Esophagus muscularis mucosa (tissue), 4 donors: ENCODE measurements at regions not wholly inside any gene's neighbourhood (a gene's known extent, or its start where the extent isn't known, plus 50 kb on each side); places are given as distances from the start of the nearest gene placed in this dataset.

Experiments used
- DNase-seq: peaks from one replicate; pipeline ENCODE4 v3.0.0-alpha.2; 2017; ENCODE audit errors: extremely low spot score
- H3K27ac ChIP-seq, 4 donors: fragments of 200-600 bp; sonication (generic); replicated peaks in 1 of 4; 1 replicate in 3 of 4; 2 replicates in 1 of 4; pipeline ENCODE4 v1.5.1; 2016 to 2019; ENCODE audit warnings: mild to moderate bottlenecking in 1 of 4
- H3K27me3 ChIP-seq, 4 donors: fragments of 200-600 bp; sonication (generic); one replicate each; pipeline versions ENCODE4 v1.5.1 to v1.6.0; 2016 to 2019
- H3K36me3 ChIP-seq, 4 donors: fragments of 200-600 bp; sonication (generic); one replicate each; pipeline ENCODE4 v1.5.1; 2016 to 2019
- H3K4me1 ChIP-seq, 4 donors: fragments of 200-600 bp; sonication (generic); one replicate each; pipeline ENCODE4 v1.5.1; 2016 to 2019
- H3K4me3 ChIP-seq, 4 donors: fragments of 200-600 bp; sonication (generic); 1 replicate in 2 of 4; 2 replicates in 2 of 4; pipeline ENCODE4 v1.5.1; 2016 to 2019; ENCODE audit warnings: mild to moderate bottlenecking in 4 of 4, moderate library complexity in 1 of 4
- H3K9me3 ChIP-seq, 4 donors: fragments of 200-600 bp; sonication (generic); 1 replicate in 3 of 4; 2 replicates in 1 of 4; pipeline ENCODE4 v1.5.1; 2016 to 2019
- EP300 ChIP-seq: sonication (generic); formaldehyde crosslinking; IDR thresholded peaks from one replicate; pipeline ENCODE4 v1.6.1; 2017; ENCODE audit warnings: antibody characterized with exemption
- POLR2A ChIP-seq: fragments of 450-650 bp; IDR thresholded peaks from one replicate; pipeline ENCODE4 v1.6.1; 2017; ENCODE audit warnings: antibody characterized with exemption, moderate library complexity, mild to moderate bottlenecking, low read depth
- POLR2AphosphoS5 ChIP-seq, 2 donors: sonication (generic); formaldehyde crosslinking; IDR thresholded peaks; one replicate each; pipeline ENCODE4 v1.6.1; 2017; ENCODE audit warnings: antibody characterized with exemption in 2 of 2
- WGBS: methylation state at CpG from one replicate; pipeline ENCODE4 v1.1.5; 2018; 5-methylcytosine and 5-hydroxymethylcytosine counted together
- intact Hi-C: fragments of 100-400 bp; cut with DNase I; formaldehyde crosslinking; loops from one replicate; pipeline ENCODE4 v1.15.1; 2023
- TF ChIP-seq, protein P1 (sequence below), 3 experiments: fragments of 200-600 bp in 2 of 3; fragments of 450-650 bp in 1 of 3; sonication (generic) in 2 of 3; IDR thresholded peaks; one replicate each; pipeline ENCODE4 v1.5.1; 2017 to 2019; ENCODE audit warnings: antibody characterized with exemption in 3 of 3, mild to moderate bottlenecking in 2 of 3, moderate library complexity in 1 of 3

DNA sequence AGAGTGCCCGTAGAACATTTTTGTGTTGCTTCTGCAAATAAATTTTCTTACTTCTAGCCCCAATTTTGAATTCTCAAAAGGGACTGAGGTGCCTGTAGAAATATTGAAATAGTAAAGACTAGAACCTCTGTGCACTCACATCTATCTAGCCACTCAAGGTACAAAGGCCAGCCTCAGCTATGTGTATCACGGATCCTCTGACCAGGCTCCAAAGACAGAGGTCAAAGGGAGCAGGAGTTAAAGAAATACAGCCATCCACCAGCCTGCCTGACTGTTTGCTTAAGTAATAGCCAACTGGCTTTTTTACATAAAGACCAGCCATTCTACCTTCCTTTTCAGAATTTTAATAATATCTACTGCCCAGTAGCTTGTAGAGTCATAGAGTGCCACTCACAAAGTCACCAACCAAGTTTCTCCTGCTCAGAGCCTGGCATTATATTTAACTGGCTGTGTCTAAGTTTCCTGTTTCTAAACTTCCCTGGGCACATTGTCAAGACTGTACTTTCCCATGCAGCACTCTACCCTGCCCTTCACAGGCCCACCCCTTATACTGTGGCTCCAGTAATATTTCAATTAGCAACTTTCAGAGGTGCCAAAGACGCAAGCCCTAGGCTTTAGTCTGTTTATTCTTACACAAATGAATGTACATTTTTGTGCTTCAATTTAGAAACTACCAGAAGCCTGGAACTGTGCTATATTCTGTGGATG, 338.3 kb upstream of the NT5C1B start:
- Histone ChIP-seq H3K9me3 (no peaks in the 10 kb centered on the region), H3K27ac (peak overlapping the region; percentile 41 to 56 (median 48)), H3K36me3 (no peaks in the 10 kb centered on the region), H3K4me1 (peaks cover 3 to 57% (median 46%) of the 10 kb centered on the region in 4 donors), H3K4me3 (no peak overlapping the region), H3K27me3 (no peaks in the 10 kb centered on the region)
- no peak for DNase-seq
- 65% methylated on average over 3 of the region's 3 CpGs for WGBS
- TF ChIP-seq, protein P1, sequence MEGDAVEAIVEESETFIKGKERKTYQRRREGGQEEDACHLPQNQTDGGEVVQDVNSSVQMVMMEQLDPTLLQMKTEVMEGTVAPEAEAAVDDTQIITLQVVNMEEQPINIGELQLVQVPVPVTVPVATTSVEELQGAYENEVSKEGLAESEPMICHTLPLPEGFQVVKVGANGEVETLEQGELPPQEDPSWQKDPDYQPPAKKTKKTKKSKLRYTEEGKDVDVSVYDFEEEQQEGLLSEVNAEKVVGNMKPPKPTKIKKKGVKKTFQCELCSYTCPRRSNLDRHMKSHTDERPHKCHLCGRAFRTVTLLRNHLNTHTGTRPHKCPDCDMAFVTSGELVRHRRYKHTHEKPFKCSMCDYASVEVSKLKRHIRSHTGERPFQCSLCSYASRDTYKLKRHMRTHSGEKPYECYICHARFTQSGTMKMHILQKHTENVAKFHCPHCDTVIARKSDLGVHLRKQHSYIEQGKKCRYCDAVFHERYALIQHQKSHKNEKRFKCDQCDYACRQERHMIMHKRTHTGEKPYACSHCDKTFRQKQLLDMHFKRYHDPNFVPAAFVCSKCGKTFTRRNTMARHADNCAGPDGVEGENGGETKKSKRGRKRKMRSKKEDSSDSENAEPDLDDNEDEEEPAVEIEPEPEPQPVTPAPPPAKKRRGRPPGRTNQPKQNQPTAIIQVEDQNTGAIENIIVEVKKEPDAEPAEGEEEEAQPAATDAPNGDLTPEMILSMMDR (IDR thresholded peaks at IDR 0.05), result no peak
- TF ChIP-seq POLR2AphosphoS5 (IDR thresholded peaks at IDR 0.05), result no peak
- TF ChIP-seq EP300, result no peak
- TF ChIP-seq POLR2A, result no peak
- intact Hi-C loops, result no loop called here

DNA sequence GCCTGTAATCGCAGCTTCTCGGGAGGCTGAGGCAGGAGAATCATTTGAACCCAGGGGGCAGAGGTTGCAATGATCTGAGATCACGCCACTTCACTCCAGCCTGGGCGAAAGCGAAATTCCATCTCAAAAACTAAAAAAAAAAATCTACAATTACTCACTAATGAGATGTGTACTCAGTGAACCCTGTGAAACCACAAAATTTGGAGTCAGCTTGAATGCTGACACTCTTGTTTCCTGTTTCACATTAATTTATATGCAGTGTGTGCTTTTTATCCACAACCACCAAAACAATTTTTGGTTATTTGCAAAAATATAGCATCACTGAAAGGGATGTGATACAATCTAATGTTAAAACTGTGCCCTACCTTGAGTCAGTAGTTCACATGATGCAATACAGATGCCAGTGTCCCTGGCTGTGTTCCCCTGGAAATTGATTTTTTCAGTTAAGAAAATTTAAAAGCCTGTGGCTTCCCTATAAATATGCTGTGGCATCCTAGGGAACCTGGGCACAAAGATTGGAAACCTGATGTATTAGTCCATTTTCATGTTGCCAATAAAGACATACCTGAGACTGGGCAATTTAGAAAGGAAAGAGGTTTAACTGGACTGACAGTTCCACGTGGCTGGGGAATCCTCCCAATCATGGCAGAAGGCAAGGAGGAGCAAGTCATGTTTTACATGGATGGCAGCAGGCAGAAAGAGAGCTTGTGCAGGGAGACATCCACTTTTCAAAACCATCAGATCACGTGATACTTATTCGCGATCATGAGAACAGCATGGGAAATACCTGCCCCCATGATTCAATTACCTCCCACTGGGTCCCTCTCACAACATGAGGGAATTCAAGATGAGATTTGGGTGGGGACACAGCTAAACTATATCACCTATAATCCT, 337.5 kb upstream of the NT5C1B start:
- Histone ChIP-seq H3K4me1 (peaks cover 3 to 57% (median 46%) of the 10 kb centered on the region in 4 donors), H3K36me3 (no peaks in the 10 kb centered on the region), H3K27me3 (no peaks in the 10 kb centered on the region), H3K4me3 (no peak overlapping the region), H3K9me3 (no peaks in the 10 kb centered on the region), H3K27ac (peak overlapping the region in 3 of 4 donors; percentile 41 to 52 (median 44))
- 95% methylated on average over 9 of the region's 9 CpGs for WGBS
- intact Hi-C loops, result no loop called here
- TF ChIP-seq, protein P1 (IDR thresholded peaks at IDR 0.05), result no peak
- TF ChIP-seq POLR2A (no peak), EP300 (no peak), POLR2AphosphoS5 (IDR thresholded peaks at IDR 0.05) (no peak)
- DNase-seq, result no peak

DNA sequence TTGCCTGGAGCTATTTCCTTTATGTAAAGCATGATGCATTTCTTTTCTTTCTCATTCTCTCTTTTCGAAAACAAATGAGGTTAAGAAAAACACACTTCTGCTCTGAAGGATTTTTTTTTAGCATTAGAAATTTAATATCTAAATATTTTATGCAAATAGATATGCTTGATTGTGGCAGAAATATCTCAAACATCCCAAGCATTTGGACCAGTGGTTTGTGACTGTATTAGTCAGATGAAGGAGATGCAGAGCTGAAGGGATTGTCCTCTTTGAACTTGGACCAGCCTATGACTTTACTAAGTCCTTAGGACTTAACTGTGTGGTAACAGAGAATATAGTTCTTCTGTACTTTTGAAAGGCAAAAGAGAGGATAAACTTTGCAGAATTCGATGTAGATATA, 335.9 kb upstream of the NT5C1B start:
- Histone ChIP-seq H3K4me1 (peaks cover 3 to 45% (median 38%) of the 10 kb centered on the region in 4 donors), H3K27ac (peak overlapping the region in 1 of 4 donors; percentile 30), H3K36me3 (no peaks in the 10 kb centered on the region), H3K4me3 (no peak overlapping the region), H3K27me3 (no peaks in the 10 kb centered on the region), H3K9me3 (no peaks in the 10 kb centered on the region)
- TF ChIP-seq, protein P1 (IDR thresholded peaks at IDR 0.05), result no peak
- TF ChIP-seq POLR2AphosphoS5 (IDR thresholded peaks at IDR 0.05) (no peak), POLR2A (no peak), EP300 (no peak)
- no peak for DNase-seq
- intact Hi-C loops, result no loop called here
- 42% methylated on average over 2 of the region's 2 CpGs for WGBS

DNA sequence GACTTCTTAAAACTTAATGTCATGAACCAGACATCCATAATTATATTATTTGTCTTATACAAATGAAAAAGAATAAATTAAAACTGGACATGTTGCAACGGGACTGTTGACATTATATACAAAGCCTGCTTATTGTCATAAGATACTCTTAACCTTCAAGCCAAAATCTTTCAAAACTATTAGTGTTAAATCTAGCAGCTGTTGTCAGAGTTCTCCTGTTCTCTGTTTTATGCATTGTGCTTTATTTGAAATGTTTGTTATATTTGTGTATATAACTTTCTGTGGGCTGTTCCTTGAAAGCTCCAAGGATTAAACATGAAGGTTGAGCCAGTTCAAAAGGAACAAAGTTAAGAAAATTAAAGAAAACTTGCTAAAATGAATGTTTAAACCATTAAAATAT, 335.5 kb upstream of the NT5C1B start:
- Histone ChIP-seq H3K9me3 (no peaks in the 10 kb centered on the region), H3K4me3 (no peak overlapping the region), H3K36me3 (no peaks in the 10 kb centered on the region), H3K4me1 (peaks cover 3 to 45% (median 37%) of the 10 kb centered on the region in 4 donors), H3K27me3 (no peaks in the 10 kb centered on the region), H3K27ac (peak overlapping the region in 1 of 4 donors; percentile 30)
- TF ChIP-seq, protein P1 (IDR thresholded peaks at IDR 0.05), result no peak
- TF ChIP-seq POLR2AphosphoS5 (IDR thresholded peaks at IDR 0.05), result no peak
- WGBS, result 24% methylated on average over 1 of the region's 1 CpG
- no peak for DNase-seq
- intact Hi-C loops, result no loop called here
